ENCODE measurements at regions not wholly inside any gene's neighbourhood (a gene's known extent, or its start where the extent isn't known, plus 50 kb on each side); places are given as distances from the start of the nearest gene placed in this dataset.
"Not testable (repeated sequence)": the region's sequence is repeated elsewhere in the genome, so short reads cannot be mapped to it uniquely, and the experiment has no call there.

- intact Hi-C loops (cut with micrococcal nuclease), result loop anchor here (1.0 to 2.0 kb wide), 2 partner anchors 145 to 293 kb away; no protein-coding TSS in a partner anchor
Observed at GRCh38 chr14:38721822-38722431, 381.1 kb downstream of the SEC23A start.

GRCh38 chr14:38718519-38718918 lies 384.5 kb downstream of the SEC23A start:
- intact Hi-C loops (cut with micrococcal nuclease), result no loop called here

GRCh38 chr14:38716926-38717325 lies 386.1 kb downstream of the SEC23A start:
- intact Hi-C loops (cut with micrococcal nuclease), result no loop called here

- intact Hi-C loops (cut with micrococcal nuclease), result no loop called here
Observed at GRCh38 chr14:38710881-38711280, 392.2 kb downstream of the SEC23A start.

GRCh38 chr14:38710196-38710595 lies 392.8 kb downstream of the SEC23A start:
- intact Hi-C loops (cut with micrococcal nuclease), result no loop called here

- intact Hi-C loops (cut with micrococcal nuclease), result no loop called here
Observed at GRCh38 chr14:38705220-38705619, 397.8 kb downstream of the SEC23A start.

- intact Hi-C loops (cut with micrococcal nuclease), result no loop called here
Observed at GRCh38 chr14:38704220-38704619, 398.8 kb downstream of the SEC23A start.

- intact Hi-C loops (cut with micrococcal nuclease), result no loop called here
Observed at GRCh38 chr14:38696925-38697324, 406.1 kb downstream of the SEC23A start.

- intact Hi-C loops (cut with micrococcal nuclease), result no loop called here
Observed at GRCh38 chr14:38693423-38693822, 409.6 kb downstream of the SEC23A start.

- intact Hi-C loops (cut with micrococcal nuclease), result no loop called here
Observed at GRCh38 chr14:38669027-38669426, 413.1 kb upstream of the CLEC14A start.

GRCh38 chr14:38663382-38663781 lies 407.5 kb upstream of the CLEC14A start:
- intact Hi-C loops (cut with micrococcal nuclease), result no loop called here

- intact Hi-C loops (cut with micrococcal nuclease), result no loop called here
Observed at GRCh38 chr14:38662781-38663180, 406.9 kb upstream of the CLEC14A start.

GRCh38 chr14:38646391-38646790 lies 390.5 kb upstream of the CLEC14A start:
- intact Hi-C loops (cut with micrococcal nuclease), result no loop called here

GRCh38 chr14:38634913-38635312 lies 379.0 kb upstream of the CLEC14A start:
- intact Hi-C loops (cut with micrococcal nuclease), result not testable (repeated sequence)

GRCh38 chr14:38629412-38629811 lies 373.5 kb upstream of the CLEC14A start:
- intact Hi-C loops (cut with micrococcal nuclease), result no loop called here

GRCh38 chr14:38627163-38627562 lies 371.3 kb upstream of the CLEC14A start:
- intact Hi-C loops (cut with micrococcal nuclease), result no loop called here

- intact Hi-C loops (cut with micrococcal nuclease), result no loop called here
Observed at GRCh38 chr14:38623661-38624060, 367.8 kb upstream of the CLEC14A start.

GRCh38 chr14:38618514-38618913 lies 362.6 kb upstream of the CLEC14A start:
- intact Hi-C loops (cut with micrococcal nuclease), result no loop called here

GRCh38 chr14:38616959-38617358 lies 361.1 kb upstream of the CLEC14A start:
- intact Hi-C loops (cut with micrococcal nuclease), result no loop called here

GRCh38 chr14:38611928-38612327 lies 356.0 kb upstream of the CLEC14A start:
- intact Hi-C loops (cut with micrococcal nuclease), result no loop called here

- intact Hi-C loops (cut with micrococcal nuclease), result no loop called here
Observed at GRCh38 chr14:38608244-38608643, 352.4 kb upstream of the CLEC14A start.

GRCh38 chr14:38605193-38606114 lies 349.6 kb upstream of the CLEC14A start:
- intact Hi-C loops (cut with micrococcal nuclease), result no loop called here

GRCh38 chr14:38600572-38600971 lies 344.7 kb upstream of the CLEC14A start:
- intact Hi-C loops (cut with micrococcal nuclease), result not testable (repeated sequence)

Data from T-helper 2 cell treated with Interferon-gamma antibody and Interleukin-4, amounts not matched to agents 100 ng/mL and 5 ng/mL, for 36 hours (primary cell).